ENCODE measurements at regions not wholly inside any gene's neighbourhood (a gene's known extent, or its start where the extent isn't known, plus 50 kb on each side); places are given as distances from the start of the nearest gene placed in this dataset.

- TF ChIP-seq SMARCC2 (IDR thresholded peaks at IDR 0.05) (no peak), HMGXB4 (CRISPR knock-in tag; IDR thresholded peaks at IDR 0.05; ENCODE audit: borderline replicate concordance in 1 of 2, low read depth in 1 of 2) (0 out of 4 replicates have a peak, but pooled peaks of 1 of the 2 experiments have one; percentile 54), ZBTB20 (CRISPR knock-in tag; IDR thresholded peaks at IDR 0.05; ENCODE audit: borderline replicate concordance, low read depth) (no peak), NCOA2 (CRISPR knock-in tag; IDR thresholded peaks at IDR 0.05) (no peak), MBNL3 (CRISPR knock-in tag; conservative IDR thresholded peaks at IDR 0.05) (no peak), STAG1 (CRISPR knock-in tag; IDR thresholded peaks at IDR 0.05) (peak; percentile 39), TEAD3 (CRISPR knock-in tag; optimal IDR thresholded peaks at IDR 0.05; ENCODE audit: borderline replicate concordance) (no peak), ZKSCAN8 (CRISPR knock-in tag; IDR thresholded peaks at IDR 0.05; ENCODE audit: borderline replicate concordance) (no peak), ZBED4 (CRISPR knock-in tag; IDR thresholded peaks at IDR 0.05; ENCODE audit: borderline replicate concordance) (no peak), SOX13 (IDR thresholded peaks at IDR 0.05) (no peak), SOX13 (CRISPR knock-in tag; conservative IDR thresholded peaks at IDR 0.05 in 1 of 2, IDR thresholded peaks at IDR 0.05 in 1 of 2) (0 out of 4 replicates have a peak, but pooled peaks of 1 of the 2 experiments have one; percentile 9), BATF2 (CRISPR knock-in tag; IDR thresholded peaks at IDR 0.05) (no peak), ATF1 (CRISPR knock-in tag; IDR thresholded peaks at IDR 0.05) (no peak), CTCF (CRISPR knock-in tag; IDR thresholded peaks at IDR 0.05) (peak; percentile 81), ZNF749 (CRISPR knock-in tag; IDR thresholded peaks at IDR 0.05; ENCODE audit: borderline replicate concordance) (no peak), SP1 (IDR thresholded peaks at IDR 0.05) (no peak), SP1 (CRISPR knock-in tag; IDR thresholded peaks at IDR 0.05) (no peak), ZNF780A (CRISPR knock-in tag; IDR thresholded peaks at IDR 0.05) (no peak), ZNF234 (CRISPR knock-in tag; conservative IDR thresholded peaks at IDR 0.05) (no peak), ZNF207 (IDR thresholded peaks at IDR 0.05; ENCODE audit: borderline replicate concordance) (no peak), ZSCAN12 (CRISPR knock-in tag; IDR thresholded peaks at IDR 0.05) (no peak), ZFP36L2 (CRISPR knock-in tag; IDR thresholded peaks at IDR 0.05) (no peak), HOXA9 (CRISPR knock-in tag; IDR thresholded peaks at IDR 0.05; ENCODE audit: borderline replicate concordance) (no peak), SRSF4 (IDR thresholded peaks at IDR 0.05; ENCODE audit: low read depth, low read length, poor library complexity, severe bottlenecking) (no peak)
Measured at GRCh38 chr14:21748869-21749303, 75.3 kb upstream of the OR4E1 start (continued).

All from HepG2 (cell line).